HFF-Myc (cell line): ENCODE measurements at regions not wholly inside any gene's neighbourhood (a gene's known extent, or its start where the extent isn't known, plus 50 kb on each side); places are given as distances from the start of the nearest gene placed in this dataset.

ENCODE experiments used
- DNase-seq: peaks from one replicate; pipeline ENCODE4 v3.0.0-alpha.2; 2011; ENCODE audit warnings: low read depth; ENCODE audit errors: extremely low read depth
- H3K4me3 ChIP-seq: replicated peaks from 2 replicates; pipeline ENCODE4 v1.5.1; 2011; ENCODE audit warnings: low read depth, mild to moderate bottlenecking, control low read depth, low read length
- TF ChIP-seq, protein P1 (sequence below): IDR thresholded peaks from 2 replicates; pipeline ENCODE4 v1.5.1; 2012; ENCODE audit warnings: mild to moderate bottlenecking, low read depth, low read length, control low read depth; ENCODE audit errors: missing control alignments

- TF ChIP-seq, protein P1, sequence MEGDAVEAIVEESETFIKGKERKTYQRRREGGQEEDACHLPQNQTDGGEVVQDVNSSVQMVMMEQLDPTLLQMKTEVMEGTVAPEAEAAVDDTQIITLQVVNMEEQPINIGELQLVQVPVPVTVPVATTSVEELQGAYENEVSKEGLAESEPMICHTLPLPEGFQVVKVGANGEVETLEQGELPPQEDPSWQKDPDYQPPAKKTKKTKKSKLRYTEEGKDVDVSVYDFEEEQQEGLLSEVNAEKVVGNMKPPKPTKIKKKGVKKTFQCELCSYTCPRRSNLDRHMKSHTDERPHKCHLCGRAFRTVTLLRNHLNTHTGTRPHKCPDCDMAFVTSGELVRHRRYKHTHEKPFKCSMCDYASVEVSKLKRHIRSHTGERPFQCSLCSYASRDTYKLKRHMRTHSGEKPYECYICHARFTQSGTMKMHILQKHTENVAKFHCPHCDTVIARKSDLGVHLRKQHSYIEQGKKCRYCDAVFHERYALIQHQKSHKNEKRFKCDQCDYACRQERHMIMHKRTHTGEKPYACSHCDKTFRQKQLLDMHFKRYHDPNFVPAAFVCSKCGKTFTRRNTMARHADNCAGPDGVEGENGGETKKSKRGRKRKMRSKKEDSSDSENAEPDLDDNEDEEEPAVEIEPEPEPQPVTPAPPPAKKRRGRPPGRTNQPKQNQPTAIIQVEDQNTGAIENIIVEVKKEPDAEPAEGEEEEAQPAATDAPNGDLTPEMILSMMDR = no peak
- DNase-seq = no peak
- no peak overlapping the region for H3K4me3 ChIP-seq
Observed at GRCh38 chr1:172885971-172886370, 164.8 kb downstream of the TNFSF18 start.

- TF ChIP-seq, protein P1 = no peak
- DNase-seq = no peak
- H3K4me3 ChIP-seq = no peak overlapping the region
Observed at GRCh38 chr1:172887162-172887561, 163.6 kb downstream of the TNFSF18 start.

DNA sequence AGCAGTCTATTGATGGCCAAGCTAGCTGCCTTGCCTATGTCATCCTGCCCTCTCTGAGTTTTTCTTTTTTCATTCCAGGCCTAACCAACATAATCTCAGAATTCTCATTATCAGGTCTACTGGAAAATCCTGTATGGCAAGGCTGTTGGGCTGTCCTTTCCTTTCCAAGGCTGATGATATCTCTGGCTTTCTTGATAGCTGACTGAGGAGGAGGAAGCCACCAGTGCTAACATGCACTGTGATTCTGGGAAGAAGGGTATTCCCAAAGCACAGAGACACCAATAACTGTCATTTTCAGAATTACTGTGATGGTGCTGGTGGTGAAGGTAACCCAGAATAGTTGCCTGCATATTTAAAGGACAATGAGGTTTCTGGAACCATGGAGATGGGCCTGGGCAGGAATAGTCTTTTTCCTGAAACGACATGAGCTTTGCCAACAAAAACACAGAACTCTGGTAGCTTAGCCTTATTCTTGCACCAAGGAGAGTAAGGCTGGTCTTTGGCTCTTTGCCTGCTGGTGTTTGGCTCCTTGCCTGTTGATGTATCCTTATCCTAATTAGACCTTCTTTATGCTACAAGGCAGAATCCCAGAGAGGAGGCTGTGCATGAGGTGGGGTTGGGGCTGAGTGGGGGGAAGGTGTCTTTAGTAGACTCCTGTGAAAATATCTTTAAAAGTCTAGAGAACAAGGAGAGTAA is 157.4 kb downstream of the TNFSF18 start:
- TF ChIP-seq, protein P1 = no peak
- no peak overlapping the region for H3K4me3 ChIP-seq
- no peak for DNase-seq

GRCh38 chr1:172894349-172895049 is 156.2 kb downstream of the TNFSF18 start:
- no peak for DNase-seq
- H3K4me3 ChIP-seq = no peak overlapping the region
- TF ChIP-seq, protein P1 = no peak

DNA sequence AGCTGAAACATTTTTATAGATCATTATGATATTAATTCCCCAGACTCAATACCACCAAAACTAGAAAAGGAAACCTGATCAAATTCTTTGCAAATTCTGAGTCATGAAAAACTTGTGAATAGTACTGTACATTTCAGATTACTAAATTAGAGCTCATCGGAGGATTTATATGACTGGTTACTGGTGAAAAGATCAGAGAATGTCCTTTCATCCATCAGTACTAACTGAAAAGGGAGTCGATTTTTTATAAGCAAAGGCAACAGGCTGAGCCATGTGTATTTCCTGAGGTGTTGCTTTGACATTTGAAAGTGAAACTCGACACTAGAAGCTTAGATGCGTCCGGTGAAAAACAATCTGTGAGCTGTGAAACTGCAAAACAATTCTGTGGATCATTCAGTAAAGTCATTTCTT is 155.7 kb downstream of the TNFSF18 start:
- no peak overlapping the region for H3K4me3 ChIP-seq
- no peak for DNase-seq

DNA sequence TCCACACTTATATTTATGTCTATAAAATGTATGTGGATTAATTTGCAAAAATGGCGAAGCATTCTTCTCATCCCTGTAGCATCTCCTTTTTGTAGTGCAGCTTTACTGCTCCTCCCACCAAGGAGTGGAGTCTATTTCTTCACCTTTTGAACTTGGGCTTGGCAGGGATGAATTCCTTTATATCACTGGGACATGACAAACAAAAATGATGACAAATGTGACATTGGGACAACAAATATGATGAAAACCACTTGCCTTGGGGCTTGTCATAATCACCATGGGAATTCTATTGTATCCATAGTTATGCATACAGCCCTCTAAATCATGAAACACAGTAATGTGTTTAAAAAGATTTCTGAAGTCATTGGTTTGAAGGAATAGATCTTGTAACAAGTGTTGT is 155.0 kb downstream of the TNFSF18 start:
- H3K4me3 ChIP-seq = no peak overlapping the region
- TF ChIP-seq, protein P1 = no peak
- DNase-seq = no peak

More for the DNA sequence above, 155.7 kb downstream of the TNFSF18 start:
- TF ChIP-seq, protein P1 = no peak
